Smooth muscle cell (in vitro differentiated cells): ENCODE measurements at regions not wholly inside any gene's neighbourhood (a gene's known extent, or its start where the extent isn't known, plus 50 kb on each side); places are given as distances from the start of the nearest gene placed in this dataset.

Experiments used
- DNase-seq: peaks from one replicate; lab custom pipeline; 2025; ENCODE audit not compliant: unreplicated experiment; lab: John Stamatoyannopoulos, UW
- H2AFZ ChIP-seq: fragments of 200-600 bp; sonication (generic); 2 replicates; pipeline ENCODE4 v1.6.0; 2016; ENCODE audit warnings: antibody characterized with exemption, low read depth, mild to moderate bottlenecking
- H3F3A ChIP-seq: fragments of 200-600 bp; sonication (generic); 2 replicates; pipeline ENCODE4 v1.6.0; 2017; ENCODE audit warnings: antibody characterized with exemption, low read depth
- H3K27ac ChIP-seq: fragments of 200-600 bp; sonication (generic); 2 replicates; pipeline ENCODE4 v1.5.1; 2016; ENCODE audit warnings: low read depth, mild to moderate bottlenecking
- H3K27me3 ChIP-seq: fragments of 200-600 bp; sonication (generic); 2 replicates; pipeline ENCODE4 v1.6.1; 2016; ENCODE audit warnings: low read depth, mild to moderate bottlenecking
- H3K36me3 ChIP-seq: fragments of 200-600 bp; sonication (generic); 2 replicates; pipeline ENCODE4 v1.5.1; 2016; ENCODE audit warnings: low read depth
- H3K4me1 ChIP-seq: fragments of 200-600 bp; sonication (generic); 2 replicates; pipeline ENCODE4 v1.5.1; 2016; ENCODE audit warnings: low read depth
- H3K4me2 ChIP-seq: fragments of 200-600 bp; sonication (generic); 2 replicates; pipeline ENCODE4 v1.6.0; 2016; ENCODE audit warnings: mild to moderate bottlenecking
- H3K4me3 ChIP-seq: fragments of 200-600 bp; sonication (generic); 2 replicates; pipeline ENCODE4 v1.5.1; 2016; ENCODE audit warnings: mild to moderate bottlenecking
- H3K79me2 ChIP-seq: fragments of 200-600 bp; sonication (generic); 2 replicates; pipeline ENCODE4 v1.6.0; 2016; ENCODE audit warnings: low read depth, mild to moderate bottlenecking
- H3K9ac ChIP-seq: fragments of 200-600 bp; sonication (generic); 2 replicates; pipeline ENCODE4 v1.6.0; 2016; ENCODE audit warnings: low read depth
- H3K9me3 ChIP-seq: fragments of 200-600 bp; sonication (generic); replicated peaks from 2 replicates; pipeline ENCODE4 v1.5.1; 2016; ENCODE audit warnings: low read depth
- H4K20me1 ChIP-seq: fragments of 200-600 bp; sonication (generic); 2 replicates; pipeline ENCODE4 v1.6.0; 2016; ENCODE audit warnings: low read depth
- WGBS: methylation state at CpG from one replicate; pipeline ENCODE4 v1.1.7; 2016; ENCODE audit warnings: low lambda C conversion rate; 5-methylcytosine and 5-hydroxymethylcytosine counted together
- TF ChIP-seq, protein P1 (sequence below): fragments of 200-600 bp; sonication (generic); IDR thresholded peaks from 2 replicates; pipeline ENCODE4 v1.5.1; 2017; ENCODE audit warnings: borderline replicate concordance, mild to moderate bottlenecking, antibody characterized with exemption; ENCODE audit not compliant: insufficient read depth, poor library complexity, severe bottlenecking

DNA sequence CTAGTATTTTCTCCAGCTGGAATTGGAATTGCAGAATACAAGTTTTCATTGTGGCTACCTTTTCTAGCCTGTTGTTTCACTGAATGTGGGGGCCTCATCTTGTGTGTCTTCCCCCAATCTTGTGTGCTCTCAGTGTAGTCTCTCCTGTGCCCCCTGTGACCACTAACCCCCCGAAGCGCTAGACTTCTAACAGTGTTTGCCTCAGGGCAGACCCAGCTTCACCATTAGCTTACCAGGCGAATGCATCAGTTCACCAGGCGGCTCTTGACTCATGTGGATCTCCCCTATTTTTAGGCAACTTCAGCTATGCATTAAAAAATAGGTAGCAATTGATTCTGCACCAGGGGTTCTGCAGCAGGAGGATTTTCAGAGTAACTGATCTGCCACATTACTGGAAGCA is 376.2 kb upstream of the MEIS1 start:
- TF ChIP-seq, protein P1, sequence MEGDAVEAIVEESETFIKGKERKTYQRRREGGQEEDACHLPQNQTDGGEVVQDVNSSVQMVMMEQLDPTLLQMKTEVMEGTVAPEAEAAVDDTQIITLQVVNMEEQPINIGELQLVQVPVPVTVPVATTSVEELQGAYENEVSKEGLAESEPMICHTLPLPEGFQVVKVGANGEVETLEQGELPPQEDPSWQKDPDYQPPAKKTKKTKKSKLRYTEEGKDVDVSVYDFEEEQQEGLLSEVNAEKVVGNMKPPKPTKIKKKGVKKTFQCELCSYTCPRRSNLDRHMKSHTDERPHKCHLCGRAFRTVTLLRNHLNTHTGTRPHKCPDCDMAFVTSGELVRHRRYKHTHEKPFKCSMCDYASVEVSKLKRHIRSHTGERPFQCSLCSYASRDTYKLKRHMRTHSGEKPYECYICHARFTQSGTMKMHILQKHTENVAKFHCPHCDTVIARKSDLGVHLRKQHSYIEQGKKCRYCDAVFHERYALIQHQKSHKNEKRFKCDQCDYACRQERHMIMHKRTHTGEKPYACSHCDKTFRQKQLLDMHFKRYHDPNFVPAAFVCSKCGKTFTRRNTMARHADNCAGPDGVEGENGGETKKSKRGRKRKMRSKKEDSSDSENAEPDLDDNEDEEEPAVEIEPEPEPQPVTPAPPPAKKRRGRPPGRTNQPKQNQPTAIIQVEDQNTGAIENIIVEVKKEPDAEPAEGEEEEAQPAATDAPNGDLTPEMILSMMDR: no peak
- no peak for DNase-seq
- H3K27ac ChIP-seq: no peak overlapping the region
- H3K9ac ChIP-seq: no peak overlapping the region
- no peaks in the 10 kb centered on the region for H3K36me3 ChIP-seq
- H3K9me3 ChIP-seq: no peaks in the 10 kb centered on the region
- H3K4me3 ChIP-seq: no peak overlapping the region
- H3K79me2 ChIP-seq: no peaks in the 10 kb centered on the region
- no peaks in the 10 kb centered on the region for H4K20me1 ChIP-seq
- no peaks in the 10 kb centered on the region for H3K4me1 ChIP-seq
- 88% methylated on average over 4 of the region's 4 CpGs for WGBS
- no peaks in the 10 kb centered on the region for H3F3A ChIP-seq
- H2AFZ ChIP-seq: no peak overlapping the region
- H3K27me3 ChIP-seq: no peaks in the 10 kb centered on the region
- no peak overlapping the region for H3K4me2 ChIP-seq

DNA sequence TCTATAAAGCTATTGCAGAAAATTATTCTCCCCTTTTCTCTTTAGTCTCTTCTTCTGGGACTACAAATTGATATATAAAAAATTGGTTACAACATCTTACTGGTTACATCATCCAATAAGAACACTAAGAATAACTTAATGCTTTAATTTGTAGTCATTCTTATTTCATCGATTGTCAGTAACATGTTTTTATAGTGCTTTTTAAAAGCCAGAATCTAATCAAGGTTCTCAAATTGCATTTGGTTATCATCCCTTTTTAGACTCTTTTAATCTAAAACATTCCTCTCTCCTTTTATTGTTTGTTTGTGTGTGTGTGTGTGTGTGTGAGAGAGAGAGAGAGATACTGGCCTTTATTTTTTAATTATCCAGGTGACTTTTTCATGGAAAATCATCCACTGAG is 377.1 kb upstream of the MEIS1 start:
- Histone ChIP-seq H2AFZ (no peak overlapping the region), H3K36me3 (no peaks in the 10 kb centered on the region), H3F3A (no peaks in the 10 kb centered on the region), H3K4me3 (no peak overlapping the region), H4K20me1 (no peaks in the 10 kb centered on the region), H3K9me3 (no peaks in the 10 kb centered on the region), H3K27me3 (no peaks in the 10 kb centered on the region), H3K4me2 (no peak overlapping the region), H3K9ac (no peak overlapping the region), H3K27ac (no peak overlapping the region), H3K79me2 (no peaks in the 10 kb centered on the region), H3K4me1 (no peaks in the 10 kb centered on the region)
- no peak for DNase-seq
- TF ChIP-seq, protein P1: no peak
- 91% methylated on average over 1 of the region's 1 CpG for WGBS

DNA sequence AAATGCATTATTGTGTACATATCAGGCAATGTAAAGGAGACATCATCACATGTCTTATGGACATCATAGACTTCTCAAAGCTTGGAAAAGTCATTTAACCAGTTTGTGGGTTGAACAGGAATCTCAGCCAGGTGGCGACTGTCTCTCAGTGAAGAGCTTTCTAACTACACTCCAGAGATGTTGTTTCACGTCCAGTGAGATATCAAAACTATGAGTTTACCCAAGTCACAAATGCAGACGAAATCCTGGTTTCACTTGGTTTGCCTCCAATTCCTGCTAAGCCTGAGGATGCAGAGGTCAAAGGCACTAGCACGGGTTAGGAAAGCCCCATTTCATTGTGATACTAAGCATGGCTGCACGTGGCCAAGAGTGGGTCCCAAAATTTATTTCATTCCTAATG is 384.5 kb upstream of the MEIS1 start:
- no peaks in the 10 kb centered on the region for H3K79me2 ChIP-seq
- no peak overlapping the region for H2AFZ ChIP-seq
- H4K20me1 ChIP-seq: no peaks in the 10 kb centered on the region
- H3K4me3 ChIP-seq: no peak overlapping the region
- H3K27me3 ChIP-seq: no peaks in the 10 kb centered on the region
- no peaks in the 10 kb centered on the region for H3K4me1 ChIP-seq
- H3K36me3 ChIP-seq: no peaks in the 10 kb centered on the region
- TF ChIP-seq, protein P1: no peak
- WGBS: 73% methylated on average over 5 of the region's 5 CpGs
- no peaks in the 10 kb centered on the region for H3F3A ChIP-seq
- DNase-seq: no peak
- no peaks in the 10 kb centered on the region for H3K9me3 ChIP-seq
- H3K4me2 ChIP-seq: no peak overlapping the region
- no peak overlapping the region for H3K9ac ChIP-seq
- no peak overlapping the region for H3K27ac ChIP-seq

DNA sequence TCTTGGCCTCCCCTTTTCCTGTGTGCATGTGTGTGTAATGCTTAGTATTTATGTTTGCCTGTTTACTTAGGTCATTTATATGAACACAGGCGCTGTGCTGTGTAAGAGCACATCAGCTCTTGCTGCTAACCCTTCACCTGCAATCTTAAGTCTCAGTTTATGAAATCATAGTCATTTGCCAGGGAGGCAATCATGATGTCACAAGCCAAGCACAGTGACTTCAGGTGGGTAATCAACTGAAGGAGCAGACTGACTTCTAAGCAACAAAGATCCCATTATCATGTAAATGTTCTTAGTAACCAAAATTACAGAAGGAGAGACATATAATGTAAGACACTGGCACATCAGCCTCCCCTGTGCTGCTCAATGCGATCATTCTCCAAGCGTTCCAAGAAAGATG is 386.3 kb upstream of the MEIS1 start:
- Histone ChIP-seq H3K79me2 (no peaks in the 10 kb centered on the region), H3F3A (no peaks in the 10 kb centered on the region), H3K4me2 (no peak overlapping the region), H3K4me1 (no peaks in the 10 kb centered on the region), H2AFZ (no peak overlapping the region), H3K4me3 (no peak overlapping the region), H3K9ac (no peak overlapping the region), H3K36me3 (no peaks in the 10 kb centered on the region), H3K27me3 (no peaks in the 10 kb centered on the region), H3K9me3 (no peaks in the 10 kb centered on the region), H3K27ac (no peak overlapping the region), H4K20me1 (no peaks in the 10 kb centered on the region)
- TF ChIP-seq, protein P1: no peak
- DNase-seq: no peak
- 90% methylated on average over 3 of the region's 3 CpGs for WGBS
